HK-2 (cell line): ENCODE measurements at regions not wholly inside any gene's neighbourhood (a gene's known extent, or its start where the extent isn't known, plus 50 kb on each side); places are given as distances from the start of the nearest gene placed in this dataset.
"Not testable (repeated sequence)": the region's sequence is repeated elsewhere in the genome, so short reads cannot be mapped to it uniquely, and the experiment has no call there.

Source experiments
- DNase-seq: peaks from one replicate; pipeline ENCODE4 v3.0.0-alpha.2; 2018; ENCODE audit not compliant: unreplicated experiment

DNA sequence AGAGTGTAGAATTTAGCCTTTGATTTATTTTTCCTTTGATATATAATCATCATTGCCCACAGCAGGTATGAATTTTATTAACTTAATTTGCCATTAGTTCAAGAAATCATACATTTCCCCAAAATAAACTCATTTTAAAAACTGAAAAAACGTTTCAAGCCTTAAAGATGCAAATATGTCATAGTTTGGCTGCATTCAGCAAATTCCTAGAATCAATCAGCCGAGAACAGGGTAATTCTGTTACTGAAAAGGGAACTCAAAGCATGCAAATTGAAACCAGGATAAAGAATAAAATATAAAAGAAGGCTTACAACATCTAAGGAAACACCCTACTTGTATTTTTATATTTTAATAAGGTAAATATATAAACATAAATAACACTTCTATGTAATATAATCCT, 233.8 kb upstream of the PRKCQ start:
- DNase-seq = no peak

DNA sequence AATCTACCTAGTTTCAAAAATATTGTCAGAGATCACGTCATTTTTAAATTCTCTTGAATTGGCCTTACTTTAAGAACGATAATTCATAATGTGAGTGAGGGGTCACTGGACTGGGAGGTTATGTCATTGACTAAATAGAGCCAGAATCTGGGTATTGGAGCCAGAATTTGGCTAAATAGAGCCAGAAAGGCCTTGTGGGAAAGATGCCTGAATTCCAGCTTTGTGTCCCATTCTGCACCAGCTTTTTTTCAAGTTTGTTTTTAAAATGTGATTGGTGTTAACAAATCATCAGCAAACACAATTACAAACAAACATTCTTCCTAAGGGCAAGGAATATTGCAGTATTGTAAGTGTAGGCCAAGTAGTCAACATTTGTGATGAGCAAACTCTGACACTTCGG, 233.2 kb upstream of the PRKCQ start:
- no peak for DNase-seq

DNA sequence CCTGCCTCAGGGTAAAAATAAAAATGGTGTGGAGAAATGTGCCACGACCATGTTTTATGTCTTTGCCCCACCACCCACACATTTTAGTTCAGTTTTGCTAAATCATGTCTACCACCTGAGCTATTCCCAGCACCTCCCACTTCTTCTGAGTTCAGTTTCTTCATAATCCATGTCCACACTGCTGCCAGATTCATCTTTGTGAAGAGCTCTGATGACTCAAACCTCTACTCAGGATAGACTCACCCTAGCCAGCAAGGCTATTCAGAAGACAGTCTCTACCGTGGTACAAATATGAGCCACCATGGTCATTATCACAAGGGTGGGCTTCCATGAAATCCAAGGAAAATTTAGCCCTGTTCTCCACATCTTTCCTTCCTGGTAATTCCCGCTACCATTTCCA, 231.1 kb upstream of the PRKCQ start:
- DNase-seq = no peak

DNA sequence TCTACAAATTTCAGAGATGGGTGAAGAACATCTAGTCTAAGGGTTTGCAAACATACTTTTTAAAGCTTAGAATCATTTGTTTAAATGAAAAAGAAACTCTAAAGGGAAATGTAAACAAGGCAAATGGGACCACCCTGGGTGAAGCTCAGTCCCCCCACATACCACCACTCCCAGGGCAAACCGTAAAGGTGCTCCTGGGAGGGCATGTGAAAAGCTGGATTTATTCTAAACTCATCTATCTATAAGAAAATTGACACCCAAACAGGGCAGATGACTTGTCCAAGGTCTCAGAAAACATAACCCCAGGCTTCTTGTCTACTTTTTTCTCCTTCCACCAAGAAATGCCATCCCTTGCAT, 223.3 kb upstream of the PRKCQ start:
- no peak for DNase-seq

DNA sequence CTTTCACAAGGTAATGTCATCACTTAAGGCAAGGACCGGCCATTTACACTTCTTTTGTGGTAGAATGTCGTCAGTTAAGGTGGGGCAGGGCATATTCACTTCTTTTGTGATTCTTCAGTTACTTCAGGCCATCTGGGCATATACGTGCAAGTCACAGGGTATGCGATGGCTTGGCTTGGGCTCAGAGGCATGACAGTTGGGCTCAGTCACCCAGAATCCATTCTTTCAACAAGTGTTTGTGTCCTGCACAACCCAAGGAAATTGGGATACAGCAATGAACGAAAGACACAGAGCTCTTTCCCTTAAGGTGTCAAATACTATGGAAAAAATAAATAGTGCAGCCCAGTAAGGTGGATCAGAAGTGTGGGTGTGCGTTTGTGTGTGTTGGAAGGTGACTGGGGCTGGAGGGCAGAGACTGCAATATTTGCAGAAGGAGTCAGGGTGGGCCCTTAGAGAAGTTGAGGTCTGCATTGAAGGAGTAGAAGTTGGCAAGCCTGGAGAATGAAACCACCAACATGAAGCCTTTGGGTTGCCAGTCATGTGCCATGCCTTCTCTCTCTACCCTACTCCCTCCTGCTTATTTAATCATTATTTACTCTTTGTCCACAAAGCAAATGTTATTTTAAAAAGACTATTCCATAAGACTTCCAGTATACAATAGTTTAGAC, 222.8 kb upstream of the PRKCQ start:
- no peak for DNase-seq

DNA sequence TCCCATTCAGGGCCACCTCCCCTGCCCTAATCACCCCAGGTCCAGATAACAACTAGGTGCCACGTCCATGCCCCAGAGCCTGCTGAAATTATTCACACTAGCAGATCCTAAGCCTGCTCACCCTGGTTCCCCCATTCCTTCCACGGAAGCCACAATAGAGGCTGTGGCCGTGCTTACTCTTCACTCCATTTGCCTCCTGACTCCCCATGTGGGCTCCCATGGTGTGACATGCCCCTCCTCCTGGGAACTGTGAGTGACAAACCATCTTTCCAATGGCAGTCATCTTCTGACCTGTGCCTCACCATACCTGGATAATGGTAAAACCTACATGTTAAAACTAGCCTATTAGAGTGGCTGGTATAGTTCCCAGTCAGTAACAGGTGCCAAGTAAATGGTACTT, 216.2 kb upstream of the PRKCQ start:
- no peak for DNase-seq

DNA sequence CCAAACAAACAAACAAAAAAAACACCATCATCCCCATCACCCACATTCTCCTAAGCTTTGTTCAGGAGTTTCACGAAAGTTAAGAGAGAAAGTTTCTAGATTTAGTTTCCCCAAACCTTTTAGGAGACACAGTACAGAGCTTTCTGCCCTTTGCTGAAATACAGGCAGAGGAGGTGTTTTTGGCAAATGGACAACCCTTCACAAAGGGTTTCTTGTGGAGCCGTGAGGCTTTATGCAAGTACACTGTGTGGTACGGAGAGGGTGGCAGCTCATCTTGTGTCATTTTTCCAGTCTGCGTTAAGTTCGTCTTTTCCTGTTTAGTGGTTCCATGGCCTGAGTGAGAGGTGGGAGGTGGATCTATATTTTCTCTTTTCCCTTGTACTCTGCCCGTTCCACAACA, 215.5 kb upstream of the PRKCQ start:
- no peak for DNase-seq

DNA sequence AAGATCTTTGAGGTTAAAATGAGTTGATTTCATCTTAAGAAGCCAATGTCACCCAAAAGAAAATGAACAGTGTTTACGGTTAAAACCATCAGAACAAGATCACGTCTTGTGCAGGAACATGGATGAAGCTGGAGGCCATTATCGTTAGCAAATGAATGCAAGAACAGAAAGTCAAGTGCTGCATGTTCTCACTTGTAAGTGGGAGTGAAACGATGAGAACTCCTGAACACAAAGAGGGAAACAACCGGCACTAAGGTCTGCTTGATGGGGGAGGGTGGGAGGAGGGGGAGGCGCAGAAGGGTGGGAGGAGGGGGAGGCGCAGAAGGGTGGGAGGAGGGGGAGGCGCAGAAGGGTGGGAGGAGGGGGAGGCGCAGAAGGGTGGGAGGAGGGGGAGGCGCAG, 214.8 kb upstream of the PRKCQ start:
- DNase-seq = not testable (repeated sequence)

DNA sequence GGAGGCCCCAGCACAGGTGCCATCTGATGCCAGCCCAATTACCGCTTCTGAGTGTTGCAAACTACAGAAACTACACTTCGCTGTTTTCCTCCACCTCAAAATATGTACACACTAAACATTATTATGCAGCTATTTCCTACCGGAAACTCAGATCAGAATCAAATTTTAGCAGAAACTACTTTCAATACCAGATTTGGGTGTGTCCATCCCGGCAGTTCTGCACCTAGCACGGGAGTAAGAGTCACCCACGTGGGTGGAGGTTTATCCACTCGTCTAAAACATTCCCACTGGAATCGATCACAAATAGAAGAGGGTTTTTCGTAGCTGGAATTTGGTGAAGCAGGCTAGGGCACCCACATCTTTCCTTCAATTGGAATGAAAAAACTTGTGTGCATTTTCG, 214.4 kb upstream of the PRKCQ start:
- no peak for DNase-seq

DNA sequence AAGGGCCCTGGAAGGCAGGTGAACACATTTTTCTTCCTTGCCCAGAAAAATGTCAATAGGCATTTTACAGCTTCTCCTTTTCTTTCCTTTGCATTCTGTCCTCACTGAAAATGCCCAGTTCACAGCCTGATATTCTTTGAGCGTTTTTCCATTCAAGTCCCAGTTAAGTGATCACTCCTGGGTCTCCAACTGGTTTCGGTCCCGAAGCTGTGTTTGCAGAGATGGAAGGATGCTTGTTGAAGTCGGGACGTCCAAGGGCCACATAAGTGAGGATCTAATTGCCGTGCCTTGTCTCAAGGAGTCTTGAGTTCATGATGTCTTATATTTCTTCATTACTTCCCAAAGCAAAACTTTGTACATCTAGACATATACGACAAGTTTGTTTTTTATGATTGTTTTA, 208.7 kb upstream of the PRKCQ start:
- DNase-seq = no peak

DNA sequence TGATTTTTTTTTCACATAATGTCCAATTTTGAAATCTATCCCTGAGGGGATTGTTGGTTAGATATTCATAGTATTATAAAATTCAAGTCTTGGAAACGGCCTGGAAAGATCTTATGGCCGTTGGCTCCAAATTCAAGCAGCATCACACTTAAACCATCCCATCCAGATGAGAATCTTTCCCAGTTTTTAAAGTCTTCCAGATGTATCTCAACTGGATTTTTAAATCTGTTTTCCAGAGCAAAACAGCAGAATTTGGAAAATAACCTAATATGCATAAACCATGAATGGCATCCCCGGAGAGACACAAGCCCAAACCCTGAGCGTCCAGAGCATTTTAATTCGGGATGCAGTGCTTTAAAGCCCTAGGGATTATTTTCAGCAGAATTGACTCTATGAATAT, 208.2 kb upstream of the PRKCQ start:
- DNase-seq = no peak

DNA sequence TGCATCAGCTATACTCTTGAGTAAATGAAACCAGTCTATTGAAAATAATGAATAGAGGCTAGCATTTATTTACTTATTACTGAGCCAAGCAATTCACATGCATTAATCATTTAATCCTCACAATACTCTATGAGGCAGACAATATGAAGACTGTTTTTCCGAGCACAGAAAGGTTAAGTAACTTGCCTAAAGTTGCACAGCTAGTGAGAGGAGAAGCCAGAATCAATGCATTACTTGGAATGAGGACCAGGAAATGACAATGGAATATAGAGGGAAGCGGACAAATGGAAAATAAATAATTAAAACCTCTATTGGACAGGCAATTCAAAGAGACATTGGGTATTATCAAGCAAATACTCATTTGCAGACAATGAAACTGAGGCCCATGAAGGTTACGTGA, 207.6 kb upstream of the PRKCQ start:
- no peak for DNase-seq

DNA sequence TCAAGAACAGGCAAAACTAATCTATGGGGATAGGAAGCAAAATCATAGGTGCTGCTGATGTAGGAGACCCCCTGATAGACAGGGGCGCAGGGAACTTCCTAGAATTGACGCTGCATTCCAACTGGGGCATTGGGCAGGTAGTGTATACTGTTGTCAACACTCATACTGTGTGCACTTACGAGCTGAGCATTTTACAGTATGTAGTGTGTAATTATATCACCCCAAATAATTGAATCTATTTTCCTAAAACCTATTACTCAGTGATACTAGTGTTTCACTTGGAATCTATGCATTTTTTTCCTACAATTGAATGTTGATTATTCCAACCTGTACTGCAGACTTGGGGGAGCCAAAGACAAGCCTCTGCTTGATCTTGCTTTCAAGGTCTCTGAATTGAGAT, 207.0 kb upstream of the PRKCQ start:
- no peak for DNase-seq

DNA sequence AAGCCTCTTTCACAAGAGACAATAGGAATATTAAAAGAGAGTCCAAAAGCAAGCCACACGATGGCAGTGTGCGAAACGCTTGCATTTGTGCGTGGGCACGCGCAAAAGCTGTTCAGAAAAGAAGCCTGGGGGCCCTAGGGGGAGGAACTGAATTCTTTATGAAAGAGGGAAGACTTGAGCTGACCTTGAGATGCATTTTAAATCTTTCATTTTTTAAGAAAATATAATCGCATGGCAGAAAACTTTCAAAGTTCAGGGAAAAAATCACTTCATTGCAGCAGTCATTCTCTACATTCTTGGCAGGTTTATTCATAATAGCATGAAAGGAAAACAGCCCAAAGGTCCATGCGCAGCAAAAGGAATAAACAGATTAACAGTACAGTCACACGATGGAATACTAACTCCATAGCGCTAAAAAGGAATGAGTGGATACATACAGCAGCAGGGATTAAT, 206.5 kb upstream of the PRKCQ start:
- no peak for DNase-seq

DNA sequence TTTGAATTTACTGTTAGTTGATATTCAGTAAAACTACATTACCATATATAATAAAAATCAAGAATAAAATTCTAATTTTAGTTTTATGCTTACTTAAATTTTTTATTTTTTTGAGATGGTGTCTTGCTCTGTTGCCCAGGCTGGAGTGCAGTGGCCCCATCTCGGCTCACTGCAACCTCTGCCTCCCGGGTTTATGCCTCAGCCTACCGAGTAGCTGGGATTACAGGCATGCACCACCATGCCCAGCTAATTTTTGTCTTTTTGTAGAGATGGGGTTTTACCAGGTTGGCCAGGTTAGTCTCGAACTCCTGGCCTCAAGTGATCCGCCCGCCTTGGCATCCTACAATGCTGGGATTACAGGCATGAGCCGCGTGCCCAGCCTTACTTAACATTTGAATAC, 204.4 kb upstream of the PRKCQ start:
- not testable (repeated sequence) for DNase-seq

DNA sequence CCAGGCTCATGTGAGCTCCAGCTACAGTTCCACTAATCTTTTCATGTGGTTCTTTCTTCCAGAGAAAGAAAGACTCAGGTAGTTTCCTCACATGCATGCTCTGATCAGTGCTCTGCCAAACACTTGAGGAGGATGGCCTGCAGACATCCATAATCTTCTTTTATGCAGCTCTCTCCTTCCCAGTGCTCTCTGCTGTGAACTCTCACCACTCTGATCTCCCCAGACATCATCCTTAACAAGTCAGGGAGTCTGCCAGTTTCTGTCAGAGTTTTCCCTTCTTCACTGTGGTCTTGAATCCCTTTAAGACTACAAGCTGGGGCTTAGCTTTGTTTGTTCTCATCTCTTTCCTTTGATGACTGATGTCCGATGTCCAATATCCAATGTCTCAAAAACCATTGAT, 203.4 kb upstream of the PRKCQ start:
- no peak for DNase-seq

DNA sequence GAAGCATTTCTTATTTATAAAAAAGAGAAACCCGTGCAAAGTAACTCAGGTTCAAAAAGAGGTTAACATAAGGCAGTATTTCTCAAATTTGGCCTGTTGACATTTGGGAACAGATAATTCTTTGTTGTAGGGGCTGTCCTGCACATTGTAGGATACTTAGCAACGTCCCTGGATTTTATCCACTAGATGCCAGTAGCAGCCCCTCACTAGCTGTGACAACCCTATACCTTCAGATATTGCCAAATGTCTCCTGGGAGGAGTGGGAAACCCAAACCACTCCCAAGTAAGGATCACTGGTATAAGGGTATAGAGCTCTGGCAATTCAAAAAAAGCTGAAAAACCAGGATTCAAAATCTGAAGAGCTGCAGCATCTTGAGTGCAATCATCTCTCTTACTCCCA, 202.3 kb upstream of the PRKCQ start:
- DNase-seq = no peak

DNA sequence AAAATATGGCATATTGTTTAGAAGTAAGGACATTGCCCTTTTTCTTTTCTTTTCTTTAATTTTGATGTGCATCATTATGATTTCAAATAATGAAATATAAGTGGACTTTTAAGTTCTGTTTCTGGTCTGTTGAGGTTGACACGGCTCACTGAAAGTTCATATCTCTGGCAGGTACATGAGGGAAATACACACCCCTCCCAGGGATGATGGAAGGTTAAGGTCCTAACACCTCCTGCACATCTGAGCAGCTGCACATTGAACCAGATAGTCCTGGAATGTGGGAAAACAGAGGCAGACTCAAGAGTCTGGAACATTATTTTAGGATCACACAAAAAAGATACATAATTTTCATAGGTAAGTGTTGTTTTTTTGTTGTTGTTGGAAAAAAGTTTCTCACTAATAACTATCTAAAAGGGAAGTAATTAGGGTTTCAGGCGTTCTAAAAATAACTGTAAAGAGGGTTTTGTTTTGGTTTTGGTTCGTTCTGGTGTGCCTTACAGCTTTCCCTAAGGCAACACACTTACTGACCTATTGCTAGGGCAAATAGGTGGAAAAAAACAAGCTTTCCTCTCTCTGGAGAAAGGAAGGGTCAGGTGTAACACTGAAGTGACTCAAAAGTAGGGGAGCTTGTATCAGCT, 201.2 kb upstream of the PRKCQ start:
- DNase-seq = no peak

DNA sequence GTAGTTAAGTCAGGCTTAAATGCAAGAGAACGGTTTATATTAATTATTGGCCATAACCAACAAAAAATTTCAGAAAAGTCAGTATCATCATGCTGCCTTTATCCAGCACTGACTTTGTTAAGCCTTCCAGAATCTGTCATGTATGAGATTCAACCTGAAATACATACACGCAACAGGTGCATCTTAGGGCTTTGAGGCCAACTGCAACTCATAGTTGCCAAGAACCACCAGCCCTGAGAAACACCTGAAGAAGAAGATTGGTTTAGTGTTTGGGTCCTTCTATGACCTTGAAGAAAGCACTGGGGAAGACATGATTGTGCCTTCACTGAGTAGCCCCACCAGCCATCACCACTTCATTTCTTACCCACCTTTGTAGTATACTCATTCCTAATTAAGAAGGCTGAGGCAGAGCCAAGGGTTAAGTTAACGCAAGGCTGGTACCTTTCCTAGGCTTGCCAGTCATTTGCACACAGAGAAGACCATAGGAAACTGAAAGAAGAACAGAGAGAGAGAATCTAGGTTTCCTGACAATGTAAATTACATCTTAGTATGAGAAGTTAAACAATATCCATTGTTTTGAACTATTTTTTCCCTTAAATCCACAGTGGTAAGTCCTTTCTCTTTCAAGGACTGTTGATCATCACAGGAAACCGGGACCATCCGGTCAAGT, 200.1 kb upstream of the PRKCQ start:
- no peak for DNase-seq

DNA sequence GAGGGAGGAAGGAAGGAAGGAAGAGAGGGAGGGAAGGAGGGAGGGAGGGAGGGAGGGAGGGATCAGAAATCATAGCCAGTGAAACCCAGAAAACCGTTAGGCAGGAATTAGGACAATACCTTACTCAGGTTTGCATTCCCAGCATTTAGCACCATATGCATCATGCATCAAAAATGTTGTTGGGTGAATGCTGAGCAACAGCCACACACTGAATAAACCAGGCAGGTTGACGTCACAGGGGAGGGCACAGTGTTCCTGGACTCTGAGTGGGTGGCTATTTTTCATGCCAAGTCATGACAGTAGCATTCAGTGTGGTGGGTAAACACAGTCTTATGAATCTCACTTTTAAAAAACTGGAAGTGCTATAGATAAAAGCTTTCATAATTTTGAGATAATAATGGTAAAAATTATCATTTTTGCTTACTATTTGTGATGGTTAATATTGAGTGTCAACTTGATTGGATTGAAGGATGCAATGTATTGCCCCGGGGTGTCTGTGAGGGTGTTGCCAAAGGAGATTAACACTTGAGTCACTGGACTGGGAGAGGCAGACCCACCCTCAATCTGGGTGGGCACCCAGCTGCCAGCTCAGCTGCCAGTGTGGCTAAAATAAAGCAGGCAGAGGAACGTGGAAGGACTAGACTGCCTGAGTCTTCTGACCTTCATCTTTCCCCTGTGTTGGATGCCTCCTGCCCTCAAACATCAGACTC, 199.1 kb upstream of the PRKCQ start:
- peak; percentile 13 for DNase-seq

DNA sequence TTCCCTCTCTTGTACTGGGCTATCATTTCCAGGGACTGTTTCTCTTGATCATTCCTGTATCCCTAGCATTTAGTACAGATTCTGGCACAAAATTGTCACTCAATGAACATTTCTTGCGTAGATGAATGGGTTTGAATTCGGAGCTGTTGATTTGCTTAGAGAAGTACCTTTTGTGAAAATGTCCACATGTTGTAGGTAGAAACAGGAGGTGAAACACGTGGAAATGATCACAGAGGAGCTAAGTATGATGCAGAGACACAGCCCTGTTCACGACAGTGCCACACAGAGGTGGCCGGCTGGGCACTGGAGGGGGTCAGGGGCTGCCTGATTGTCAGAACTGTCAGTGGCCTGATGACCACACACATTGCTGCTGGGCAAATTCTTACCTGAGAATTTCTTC, 196.1 kb upstream of the PRKCQ start:
- no peak for DNase-seq

DNA sequence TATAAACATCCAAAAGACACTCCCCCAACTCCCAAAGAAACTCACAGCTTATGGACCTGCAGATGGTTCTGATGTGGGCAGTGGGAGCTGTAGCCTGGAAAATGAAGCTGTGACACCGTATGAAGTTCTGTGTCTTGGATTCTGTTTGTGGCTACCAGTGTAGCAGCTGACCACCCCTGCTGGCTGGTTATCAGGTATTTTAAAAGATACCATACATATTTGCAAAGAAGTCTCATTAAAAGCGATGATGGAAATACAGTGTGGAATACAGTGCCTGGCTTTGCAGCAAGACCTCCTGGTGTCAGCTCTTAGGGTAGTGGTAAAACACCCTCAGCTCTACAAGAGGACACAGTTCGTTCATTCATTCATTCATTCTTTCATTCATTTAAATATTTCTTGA, 194.3 kb upstream of the PRKCQ start:
- DNase-seq = no peak

DNA sequence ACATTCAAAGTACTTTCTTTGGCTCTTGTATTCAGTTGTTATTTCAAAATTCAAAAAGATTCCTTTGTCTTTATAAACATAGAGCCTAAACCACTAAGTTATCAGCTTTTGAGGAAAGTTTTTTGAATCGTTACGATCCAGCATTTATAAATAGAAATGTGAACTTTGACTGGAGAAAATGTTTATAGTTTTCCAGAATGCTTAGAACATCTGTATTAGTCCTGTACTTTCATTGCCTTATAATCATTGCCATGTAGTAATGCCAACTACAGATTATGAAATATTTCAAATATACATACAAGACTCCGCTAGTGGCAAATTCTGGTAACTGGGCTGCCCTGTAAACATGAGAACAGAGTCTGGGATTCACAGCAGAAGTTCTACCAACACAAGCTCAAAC, 191.3 kb upstream of the PRKCQ start:
- DNase-seq = no peak
